Heart right ventricle (tissue), 16 donors: ENCODE measurements at regions not wholly inside any gene's neighbourhood (a gene's known extent, or its start where the extent isn't known, plus 50 kb on each side); places are given as distances from the start of the nearest gene placed in this dataset.

Experiments
- ATAC-seq, 8 donors: fragments of 200-7000 bp; cut with Tn5 transposase; one replicate each; pipeline ENCODE4 v1.9.1; 2020; ENCODE audit warnings: mild to moderate bottlenecking in 8 of 8, moderate library complexity in 8 of 8, moderate number of reproducible peaks in 1 of 8
- DNase-seq, 2 donors: peaks; one replicate each; pipeline ENCODE4 v3.0.0-alpha.2; 2020
- H3K27ac ChIP-seq, 10 donors: fragments of 200-600 bp; sonication (generic) in 2 of 10; one replicate each; pipeline versions ENCODE4 v1.5.0 to v1.8.0; 2020 to 2022; ENCODE audit warnings: mild to moderate bottlenecking in 3 of 10
- H3K27me3 ChIP-seq, 7 donors: fragments of 200-600 bp; one replicate each; pipeline ENCODE4 v1.8.0; 2021 to 2022; ENCODE audit warnings: mild to moderate bottlenecking in 2 of 7
- H3K36me3 ChIP-seq, 9 donors: fragments of 200-600 bp; sonication (generic) in 1 of 9; one replicate each; pipeline versions ENCODE4 v1.5.0 to v1.8.0; 2020 to 2022; ENCODE audit warnings: mild to moderate bottlenecking in 2 of 9
- H3K4me1 ChIP-seq, 9 donors: fragments of 200-600 bp; sonication (generic) in 1 of 9; one replicate each; pipeline versions ENCODE4 v1.5.0 to v1.8.0; 2020 to 2022; ENCODE audit warnings: mild to moderate bottlenecking in 4 of 9
- H3K4me3 ChIP-seq, 10 donors: fragments of 200-600 bp; sonication (generic) in 2 of 10; one replicate each; pipeline versions ENCODE4 v1.5.0 to v1.8.0; 2020 to 2022; ENCODE audit warnings: mild to moderate bottlenecking in 7 of 10, moderate library complexity in 2 of 10
- H3K9me3 ChIP-seq, 11 donors: fragments of 200-600 bp in 10 of 11; sonication (generic) in 2 of 11; one replicate each; pipeline versions ENCODE4 v1.5.0 to v1.8.0; 2013 to 2022; ENCODE audit warnings: mild to moderate bottlenecking in 2 of 11, control low read depth in 1 of 11, moderate library complexity in 1 of 11
- CTCF ChIP-seq, 9 donors: fragments of 200-600 bp; sonication (generic) in 2 of 9; IDR thresholded peaks; one replicate each; pipeline versions ENCODE4 v1.5.0 to v1.8.0; 2021 to 2022; ENCODE audit warnings: antibody characterized with exemption in 9 of 9, mild to moderate bottlenecking in 5 of 9, moderate library complexity in 1 of 9
- WGBS, 2 donors: extraction: QIAGEN DNeasy Blood & Tissue Kit; methylation state at CpG; one replicate each; pipeline ENCODE4 v1.1.7; 2013; ENCODE audit warnings: inconsistent platforms in 1 of 2; 5-methylcytosine and 5-hydroxymethylcytosine counted together
- intact Hi-C, 10 donors: fragments of 100-400 bp; cut with DNase I; formaldehyde crosslinking; loops; one replicate each; pipeline versions ENCODE4 v1.11.1 to v1.14.2; 2022
- donor health status: Arrhythmogenic right ventricular cardiomyopathy.
- donor health status: ischemic (EF 13 %, LVEDD 7.1; RV severe dilation, severe dysfunction).
- donor health status: healthy with polysubstance abuse.
- donor health status: DM: no; HTN: yes; CAD: no.
- donor health status: DM: no; HTN: no; CAD: no.
- donor health status: ischemic (EF 25% LVEDD 6.9; RV normal size, moderate dysfunction).
- donor health status: ischemic (EF 25% LVEDD 5.7; RV mildly dilated, moderate dysfunction).
- donor health status: healthy.
- donor health status: DM: yes; HTN: yes; CAD: no.
- donor health status: Ischemic cardiomyopathy.
- donor health status: ischemic (EF 35%, LVEDD 5.7; RV mildly dilated, moderate dysfunction).
- donor health status: nonischemic (EF 11% LVEDD 7.7; RV severe dilation, severe dysfunction).
- donor health status: DM: yes; HTN: yes; CAD: no.
- donor health status: PGD.
- donor health status: ischemic (EF 29% LVEDD 5.4; RV normal size, mild dysfunction).
- donor health status: nonischemic (EF 23%, LVEDD 6.1; RV moderate dilation, normal function).

DNA sequence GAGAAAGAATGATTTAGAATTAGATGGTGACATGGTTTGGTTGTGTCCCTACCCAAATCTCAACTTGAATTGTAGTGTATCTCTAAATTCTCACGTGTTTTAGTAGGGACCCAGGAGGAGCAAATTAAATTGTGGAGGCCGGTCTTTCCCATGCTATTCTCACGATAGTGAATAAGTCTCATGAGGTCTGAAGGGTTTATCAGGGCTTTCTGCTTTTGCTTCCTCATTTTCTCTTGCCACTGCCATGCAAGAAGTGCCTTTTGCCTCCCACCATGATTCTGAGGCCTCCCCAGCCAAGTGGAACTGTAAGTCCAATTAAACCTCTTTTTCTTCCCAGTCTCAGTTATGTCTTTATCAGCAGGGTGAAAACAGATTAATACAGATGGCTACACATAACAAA lies 167.4 kb upstream of the SVIL start:
- WGBS, 2 donors, result 94 to 95% methylated on average over 3 of the region's 3 CpGs
- DNase-seq (no peak), ATAC-seq (no peak)
- Histone ChIP-seq H3K27me3 (no peaks in the 10 kb centered on the region), H3K9me3 (no peaks in the 10 kb centered on the region), H3K27ac (no peak overlapping the region), H3K36me3 (no peaks in the 10 kb centered on the region), H3K4me1 (peaks cover 0 to 24% (median 11%) of the 10 kb centered on the region in 9 donors), H3K4me3 (no peak overlapping the region)
- intact Hi-C loops, result no loop called here
- TF ChIP-seq CTCF (IDR thresholded peaks at IDR 0.05), result no peak

GRCh38 chr10:29798921-29799690 lies 164.3 kb upstream of the SVIL start:
- Histone ChIP-seq H3K9me3 (no peaks in the 10 kb centered on the region), H3K27ac (peak overlapping the region in 1 of 10 donors; percentile 56), H3K27me3 (no peaks in the 10 kb centered on the region), H3K4me3 (no peak overlapping the region), H3K4me1 (peaks cover 0 to 26% (median 14%) of the 10 kb centered on the region in 9 donors), H3K36me3 (no peaks in the 10 kb centered on the region)
- intact Hi-C loops, result no loop called here
- ATAC-seq, result no peak
- no peak for DNase-seq
- TF ChIP-seq CTCF (IDR thresholded peaks at IDR 0.05), result no peak
- WGBS, 2 donors, result 60 to 74% methylated on average over 6 of the region's 6 CpGs

GRCh38 chr10:29797616-29798015 lies 162.8 kb upstream of the SVIL start:
- Histone ChIP-seq H3K36me3 (no peaks in the 10 kb centered on the region), H3K4me3 (no peak overlapping the region), H3K9me3 (no peaks in the 10 kb centered on the region), H3K4me1 (peaks cover 0 to 18% (median 8%) of the 10 kb centered on the region in 9 donors), H3K27ac (no peak overlapping the region), H3K27me3 (no peaks in the 10 kb centered on the region)
- 94 to 96% methylated on average over 2 of the region's 2 CpGs for WGBS, 2 donors
- no peak for TF ChIP-seq CTCF (IDR thresholded peaks at IDR 0.05)
- intact Hi-C loops, result no loop called here
- DNase-seq, result no peak
- no peak for ATAC-seq

DNA sequence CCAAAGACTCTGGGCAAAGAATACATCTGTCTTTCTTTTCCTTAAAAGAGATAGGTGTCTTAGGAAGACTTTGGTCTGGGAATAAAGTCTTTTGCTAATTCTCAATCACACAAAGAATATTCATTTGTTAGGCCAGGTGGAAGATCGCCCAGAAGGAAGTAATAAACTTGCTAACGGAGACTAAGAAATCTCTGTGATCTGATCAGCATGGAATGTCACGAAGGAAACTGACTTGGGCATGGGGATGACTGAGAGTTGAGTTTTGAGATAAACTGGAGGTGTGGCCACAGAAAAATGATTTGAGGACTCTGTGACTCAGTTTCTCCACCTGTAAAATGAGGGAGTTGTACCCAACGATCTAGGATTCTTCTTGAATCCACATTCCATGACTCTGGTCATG lies 161.1 kb upstream of the SVIL start:
- Histone ChIP-seq H3K4me3 (no peak overlapping the region), H3K27me3 (no peaks in the 10 kb centered on the region), H3K4me1 (peaks cover 0 to 18% (median 8%) of the 10 kb centered on the region in 9 donors), H3K36me3 (no peaks in the 10 kb centered on the region), H3K27ac (peak overlapping the region in 5 of 10 donors; percentile 28 to 71 (median 57)), H3K9me3 (no peaks in the 10 kb centered on the region)
- intact Hi-C loops, result no loop called here
- DNase-seq, result no peak
- no peak for TF ChIP-seq CTCF (IDR thresholded peaks at IDR 0.05)
- ATAC-seq, result no peak
- 70 to 74% methylated on average over 4 of the region's 4 CpGs for WGBS, 2 donors
